A549 (cell line): ENCODE measurements at regions not wholly inside any gene's neighbourhood (a gene's known extent, or its start where the extent isn't known, plus 50 kb on each side); places are given as distances from the start of the nearest gene placed in this dataset.

Source experiments
- CHD2 ChIP-seq: fragments of 150-350 bp; IDR thresholded peaks from 2 replicates; pipeline ENCODE4 v1.6.1; 2014; ENCODE audit warnings: low read length; ENCODE audit not compliant: partially characterized antibody
- CTCF ChIP-seq: fragments of >200 bp; sonication (Bioruptor Twin); formaldehyde crosslinking; IDR thresholded peaks from 3 replicates; pipeline ENCODE4 v1.5.1; 2016
- MAX ChIP-seq: IDR thresholded peaks from 2 replicates; pipeline ENCODE4 v1.6.1; 2012
- NFE2L2 ChIP-seq: fragments of 150-350 bp; conservative IDR thresholded peaks from 2 replicates; pipeline ENCODE4 v1.6.1; 2014; ENCODE audit warnings: low read length
- POLR2AphosphoS2 ChIP-seq: conservative IDR thresholded peaks from 2 replicates; pipeline ENCODE4 v1.6.1; 2012; ENCODE audit warnings: low read length, improper control_type of control experiment, inconsistent platforms
- RAD21 ChIP-seq, 2 experiments: fragments of >200 bp in 1 of 2; sonication (Bioruptor Twin) in 1 of 2; formaldehyde crosslinking in 1 of 2; IDR thresholded peaks in 1 of 2; conservative IDR thresholded peaks in 1 of 2; 2 replicates in 1 of 2; 3 replicates in 1 of 2; pipeline ENCODE4 v1.6.1; 2012 to 2018; ENCODE audit warnings: inconsistent platforms in 1 of 2
- REST ChIP-seq: fragments of 200-600 bp; sonication (generic); IDR thresholded peaks from 2 replicates; pipeline ENCODE4 v1.6.1; 2016; ENCODE audit warnings: antibody characterized with exemption, mild to moderate bottlenecking, moderate library complexity
- SMC3 ChIP-seq: fragments of >200 bp; sonication (Bioruptor Twin); formaldehyde crosslinking; IDR thresholded peaks from 3 replicates; pipeline ENCODE4 v1.6.1; 2018; ENCODE audit warnings: inconsistent platforms

GRCh38 chr13:61884830-61885229, 469.2 kb upstream of the PCDH20 start:
- TF ChIP-seq MAX (no peak), RAD21 (conservative IDR thresholded peaks at IDR 0.05 in 1 of 2, IDR thresholded peaks at IDR 0.05 in 1 of 2) (no peak), CTCF (no peak), REST (no peak), CHD2 (no peak), SMC3 (no peak), POLR2AphosphoS2 (no peak), NFE2L2 (no peak)
